Epithelial cell of prostate (primary cell): ENCODE measurements at regions not wholly inside any gene's neighbourhood (a gene's known extent, or its start where the extent isn't known, plus 50 kb on each side); places are given as distances from the start of the nearest gene placed in this dataset.

ENCODE experiments used
- DNase-seq: peaks from one replicate; pipeline ENCODE4 v3.0.0-alpha.2; 2011; ENCODE audit warnings: low read depth, low spot score
- H3K27ac ChIP-seq: fragments of 450-650 bp; 2 replicates; pipeline ENCODE4 v1.5.1; 2017; ENCODE audit warnings: mild to moderate bottlenecking

DNA sequence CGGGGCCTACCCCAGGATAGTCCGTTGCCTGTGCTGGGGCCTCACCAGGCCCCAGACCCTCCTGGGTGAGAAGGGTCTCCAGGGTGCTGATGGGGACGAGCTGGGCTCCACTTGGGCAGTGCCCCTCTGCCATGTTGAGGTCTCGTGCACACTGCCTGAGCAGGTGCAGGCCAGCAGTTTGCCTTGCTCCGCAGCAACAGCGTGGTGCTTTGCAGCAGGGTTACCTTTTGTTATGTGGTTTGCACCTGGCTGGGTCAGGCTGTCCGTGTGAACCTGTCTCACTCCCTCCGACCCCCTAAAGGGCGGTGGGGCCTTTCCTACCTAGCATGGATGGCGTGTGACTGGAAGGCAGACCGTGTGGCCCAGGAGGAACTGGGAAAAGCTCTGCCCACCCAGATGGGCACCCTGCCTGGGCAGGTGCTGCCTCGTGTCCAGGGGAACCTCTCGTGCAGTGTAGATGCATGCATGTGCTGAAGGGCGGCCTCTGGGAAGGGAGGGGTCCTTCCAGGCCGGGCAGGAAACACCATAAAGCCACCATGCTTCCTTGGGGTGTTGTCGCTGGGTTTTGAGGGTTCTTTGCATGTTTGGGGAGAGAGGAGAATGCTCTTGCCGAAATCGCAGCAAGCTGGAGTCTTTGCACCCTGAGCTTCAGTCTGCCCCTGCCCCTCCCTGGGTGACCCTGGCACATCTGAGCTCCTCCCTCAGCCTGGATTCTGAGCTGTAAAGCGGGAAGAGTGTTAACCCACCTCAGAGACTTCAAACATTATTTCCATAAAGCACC, 75.4 kb upstream of the PPARA start:
- DNase-seq = no peak
- H3K27ac ChIP-seq = peak overlapping the region; percentile 99

DNA sequence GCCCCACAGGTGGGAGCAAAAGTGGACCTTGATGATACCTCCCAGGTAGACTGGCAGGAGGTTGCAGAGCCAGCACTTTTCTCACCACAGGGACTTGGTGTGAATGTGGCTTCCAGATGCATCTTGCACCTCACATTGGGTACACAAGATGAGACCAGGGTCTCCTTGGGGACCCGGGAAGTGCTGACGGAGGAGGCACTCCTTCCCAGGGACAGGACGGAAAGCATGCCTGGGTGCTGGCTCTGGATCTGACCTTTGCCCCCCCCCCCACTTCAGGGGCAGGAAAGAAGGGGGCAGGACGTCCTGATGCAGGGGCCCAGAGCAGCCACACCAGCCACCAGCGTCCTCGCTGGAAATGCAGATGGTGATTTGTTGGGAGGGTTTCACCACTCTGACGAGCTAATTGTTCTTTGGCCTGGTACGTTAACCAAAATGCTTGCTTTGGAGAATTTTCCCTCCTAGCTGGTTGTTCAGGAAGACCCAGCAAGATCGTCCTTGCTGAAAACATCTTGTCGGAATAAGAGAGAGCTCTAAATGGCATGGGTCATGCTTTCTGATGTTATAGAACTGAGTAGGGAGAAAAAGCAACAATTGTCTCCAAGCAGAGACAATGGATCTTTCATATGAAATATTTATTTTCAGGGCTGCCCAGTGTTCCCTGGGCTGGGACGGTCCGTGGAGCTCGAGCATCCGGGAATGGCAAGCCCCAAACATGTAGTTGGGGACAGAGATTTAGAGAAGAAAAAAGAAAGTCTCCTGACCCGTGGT, 74.4 kb upstream of the PPARA start:
- DNase-seq = no peak
- H3K27ac ChIP-seq = peak overlapping the region; percentile 99

- peak overlapping the region; percentile 99 for H3K27ac ChIP-seq
- no peak for DNase-seq
Observed at GRCh38 chr22:46076651-46077339, 73.5 kb upstream of the PPARA start.

DNA sequence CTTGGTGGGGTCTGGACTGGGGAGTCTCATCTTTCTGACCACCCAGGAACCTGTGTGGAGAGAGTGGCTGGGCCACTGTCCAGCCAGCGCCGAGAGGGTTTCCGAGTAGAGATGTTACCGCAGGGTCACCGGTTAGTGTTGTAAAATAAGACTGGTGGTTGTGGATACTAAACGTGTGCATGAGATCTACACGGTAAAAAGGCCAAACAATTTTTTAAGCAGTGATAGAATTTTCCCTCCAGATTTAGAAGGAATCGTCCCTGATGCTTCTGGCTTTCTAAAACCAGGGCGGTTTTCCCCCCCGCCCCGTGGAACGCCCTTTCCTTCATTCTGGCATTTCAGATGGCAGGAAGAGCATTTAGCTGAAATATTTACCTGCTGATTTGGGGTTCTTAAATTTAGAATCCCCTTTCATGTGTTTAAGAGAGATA, 72.6 kb upstream of the PPARA start:
- DNase-seq = no peak
- H3K27ac ChIP-seq = peak overlapping the region; percentile 99

GRCh38 chr22:46078241-46079092, 71.9 kb upstream of the PPARA start:
- DNase-seq = no peak
- H3K27ac ChIP-seq = peak overlapping the region; percentile 99

- peak overlapping the region; percentile 99 for H3K27ac ChIP-seq
Observed at GRCh38 chr22:46079093-46079860, 71.0 kb upstream of the PPARA start.

DNA sequence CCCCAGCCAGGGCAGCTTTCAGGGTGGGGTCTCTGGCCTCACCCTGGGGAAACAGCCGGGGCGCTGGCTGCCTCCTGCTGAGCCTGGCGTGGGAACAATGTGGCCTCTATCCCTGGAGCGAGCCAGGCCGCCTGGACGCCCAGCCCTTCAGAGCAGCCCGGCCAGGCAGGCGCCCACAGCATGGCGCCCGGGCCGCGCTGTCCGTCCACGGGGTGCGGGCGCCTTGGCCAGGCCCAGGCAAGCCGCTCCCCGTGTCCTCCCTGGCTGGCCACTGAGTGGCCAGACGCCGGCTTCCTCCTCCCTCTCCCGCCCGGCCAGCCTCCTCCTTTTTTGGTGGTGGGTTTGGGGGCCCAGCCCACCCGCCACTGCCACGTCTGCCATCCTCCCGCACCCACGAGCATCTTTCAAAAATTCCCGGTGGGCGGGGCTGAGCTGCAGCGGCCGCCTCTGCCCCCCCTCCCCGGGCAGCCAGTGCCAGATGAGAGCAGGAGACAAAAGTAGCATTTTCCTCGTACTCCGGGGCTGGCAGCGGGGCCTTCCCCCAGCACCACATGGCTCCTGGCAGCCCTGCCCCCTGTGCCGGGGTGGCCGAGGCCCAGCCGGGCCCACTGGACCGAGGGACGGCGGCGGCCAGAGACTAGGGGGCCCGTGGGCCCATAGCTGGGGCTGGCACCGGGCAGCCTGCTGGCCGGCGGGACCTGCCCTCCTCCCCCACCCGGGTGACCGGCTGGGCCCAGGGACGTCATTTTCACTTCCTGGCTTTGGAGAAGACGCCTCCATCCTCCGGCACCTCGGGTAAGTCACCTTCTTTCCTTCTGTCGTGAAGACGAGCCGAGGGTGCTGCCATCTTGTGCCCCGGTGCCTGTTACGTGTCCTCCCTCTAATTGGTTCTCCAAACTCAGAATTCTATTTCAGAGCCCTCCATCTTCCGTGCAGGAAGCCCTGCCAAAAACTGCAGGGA, 70.2 kb upstream of the PPARA start:
- peak overlapping the region; percentile 99 for H3K27ac ChIP-seq
- DNase-seq = no peak

More at GRCh38 chr22:46079093-46079860, 71.0 kb upstream of the PPARA start:
- no peak for DNase-seq

DNA sequence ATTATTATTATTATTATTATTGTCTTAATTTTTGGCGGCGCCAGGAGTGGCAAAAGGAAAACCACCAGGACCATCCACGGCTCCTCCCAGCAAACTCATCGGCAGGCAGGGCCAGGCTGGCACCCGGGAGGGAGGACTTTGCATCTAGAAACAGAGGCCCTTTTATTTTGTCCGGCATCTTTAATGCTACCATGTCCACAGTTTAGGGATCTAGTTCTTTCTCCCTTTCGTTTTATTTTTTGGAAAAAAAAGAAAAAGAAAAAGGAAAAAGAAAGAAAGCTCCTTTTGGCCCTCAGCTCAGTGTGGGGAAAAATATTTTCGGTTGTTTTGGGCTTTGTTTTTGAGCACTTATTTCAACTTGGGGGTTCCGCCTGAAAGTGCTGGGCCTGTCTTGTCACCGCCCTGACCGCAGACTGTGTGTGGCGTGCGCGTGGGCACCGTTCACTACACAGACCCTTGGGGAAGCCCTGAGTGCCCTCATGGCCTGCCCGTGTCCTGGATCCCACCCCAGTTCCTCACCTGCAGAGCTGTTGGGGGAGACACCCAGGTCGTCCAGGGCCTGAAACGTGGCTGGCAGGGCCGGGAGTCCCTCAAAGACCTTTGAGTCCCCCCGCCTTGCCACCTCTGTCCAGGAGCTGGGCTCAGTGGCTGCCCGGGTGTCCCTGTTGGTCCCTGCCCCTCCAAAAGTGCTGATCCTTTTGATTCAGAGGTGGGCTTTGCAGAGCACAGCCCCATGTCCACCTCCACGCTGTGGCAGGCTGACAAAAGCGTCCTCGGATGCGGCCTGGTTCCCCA, 69.1 kb upstream of the PPARA start:
- DNase-seq = no peak
- peak overlapping the region; percentile 99 for H3K27ac ChIP-seq

- no peak for DNase-seq
- peak overlapping the region; percentile 99 for H3K27ac ChIP-seq
Observed at GRCh38 chr22:46081831-46082210, 68.5 kb upstream of the PPARA start.

- H3K27ac ChIP-seq = peak overlapping the region; percentile 99
- no peak for DNase-seq
Observed at GRCh38 chr22:46082633-46083032, 67.7 kb upstream of the PPARA start.

GRCh38 chr22:46083383-46084350, 66.7 kb upstream of the PPARA start:
- DNase-seq = no peak
- H3K27ac ChIP-seq = peak overlapping the region; percentile 99

DNA sequence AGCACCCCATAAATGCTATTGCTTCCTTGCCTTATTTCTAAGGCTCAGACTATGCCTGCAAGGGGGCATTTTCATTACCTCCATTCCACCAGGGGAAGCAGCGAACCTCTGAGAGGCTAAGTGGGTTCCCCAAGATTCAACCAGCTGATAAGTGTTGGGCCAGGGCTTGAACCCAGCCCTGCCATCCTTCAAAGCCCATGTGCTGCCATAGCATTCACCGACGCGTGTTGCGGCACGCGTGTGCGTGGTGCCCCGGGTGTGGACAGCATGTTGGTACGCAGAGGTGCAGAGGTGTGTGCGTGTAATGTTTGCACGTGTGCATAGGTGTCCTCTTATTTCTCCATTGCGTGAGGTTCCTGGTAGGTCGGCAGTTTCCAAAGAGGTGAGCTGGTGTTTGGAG, 66.0 kb upstream of the PPARA start:
- H3K27ac ChIP-seq = peak overlapping the region; percentile 99
- DNase-seq = no peak

- peak overlapping the region; percentile 99 for H3K27ac ChIP-seq
- no peak for DNase-seq
Observed at GRCh38 chr22:46084943-46085827, 65.1 kb upstream of the PPARA start.

DNA sequence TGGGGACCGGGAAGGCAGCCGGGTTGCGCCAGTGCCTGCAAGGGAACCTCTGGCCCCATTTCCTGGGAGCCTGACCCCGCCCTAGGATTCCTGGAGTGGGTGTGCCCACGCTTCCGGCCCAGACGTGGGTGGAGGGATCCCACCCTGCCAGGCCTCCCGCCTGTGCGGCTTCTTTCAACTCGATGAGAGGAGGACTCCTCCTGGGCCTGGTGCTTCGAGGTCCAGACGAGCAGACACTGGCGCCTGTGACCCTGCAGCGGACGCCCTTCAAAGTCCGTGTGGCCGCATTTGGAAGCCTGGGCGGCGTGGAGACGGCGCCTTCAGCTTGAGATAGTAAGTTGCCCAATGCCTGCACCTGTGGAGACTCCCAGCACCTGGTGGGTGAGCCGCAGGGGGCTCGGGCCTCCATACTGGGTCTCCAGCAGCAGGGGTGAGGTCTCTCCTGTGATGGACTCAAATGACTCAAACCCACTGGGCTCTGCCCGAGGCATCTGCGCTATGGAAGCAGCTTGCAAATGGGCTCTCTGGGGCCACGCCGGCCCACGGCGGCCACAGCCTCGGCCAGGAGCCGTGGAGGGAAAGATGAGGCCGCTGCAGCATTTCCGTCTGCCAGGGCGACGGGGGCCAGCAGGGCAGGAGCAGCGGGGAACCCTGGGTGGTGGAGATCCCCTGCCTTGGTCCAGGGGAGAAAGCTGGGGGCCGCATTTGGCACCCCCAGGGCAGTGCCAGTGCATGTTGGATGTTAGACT, 64.3 kb upstream of the PPARA start:
- DNase-seq = no peak
- H3K27ac ChIP-seq = peak overlapping the region; percentile 99
